HCT116 (cell line): ENCODE measurements at regions not wholly inside any gene's neighbourhood (a gene's known extent, or its start where the extent isn't known, plus 50 kb on each side); places are given as distances from the start of the nearest gene placed in this dataset.

Experiments
- ELF1 ChIP-seq: IDR thresholded peaks from 2 replicates; pipeline ENCODE4 v1.6.1; 2012; ENCODE audit warnings: low read depth, borderline replicate concordance
- EZH2 ChIP-seq: fragments of 200-600 bp; sonication (generic); IDR thresholded peaks from 2 replicates; pipeline ENCODE4 v1.6.1; 2017; ENCODE audit warnings: antibody characterized with exemption, mixed run types
- POLR2AphosphoS5 ChIP-seq: IDR thresholded peaks from 2 replicates; pipeline ENCODE4 v1.6.1; 2011; ENCODE audit warnings: mild to moderate bottlenecking, low read depth, low read length, moderate library complexity
- RAD21 ChIP-seq: IDR thresholded peaks from 2 replicates; pipeline ENCODE4 v1.6.1; 2012; ENCODE audit warnings: low read depth, mild to moderate bottlenecking
- SRF ChIP-seq: IDR thresholded peaks from 2 replicates; pipeline ENCODE4 v1.6.1; 2012; ENCODE audit warnings: low read depth

GRCh38 chr12:27901959-27902358 lies 70.6 kb downstream of the PTHLH start:
- TF ChIP-seq SRF, result no peak
- TF ChIP-seq POLR2AphosphoS5, result no peak
- no peak for TF ChIP-seq RAD21
- TF ChIP-seq ELF1, result no peak
- TF ChIP-seq EZH2, result no peak
